ENCODE measurements at regions not wholly inside any gene's neighbourhood (a gene's known extent, or its start where the extent isn't known, plus 50 kb on each side); places are given as distances from the start of the nearest gene placed in this dataset.
"Not testable (repeated sequence)": the region's sequence is repeated elsewhere in the genome, so short reads cannot be mapped to it uniquely, and the experiment has no call there.

- ChIA-PET POLR2A (interaction anchor here (0.6 kb wide), 1 partner anchor 31 kb away, joined by 3 read pairs; no protein-coding TSS in a partner anchor), CTCF (ENCODE audit: unreplicated experiment) (interaction anchor here (0.7 kb wide), 1 partner anchor 178 kb away, joined by 3 read pairs; no protein-coding TSS in a partner anchor)
- Histone ChIP-seq H3K4me1 (ENCODE audit: insufficient read depth, low read length, poor library complexity, severe bottlenecking) (no peaks in the 10 kb centered on the region), H3K4me2 (ENCODE audit: low read length) (no peak overlapping the region), H3K9me2 (ENCODE audit: insufficient read depth, low read length) (no peaks in the 10 kb centered on the region), H3K79me2 (ENCODE audit: insufficient read depth, low read depth, low read length) (no peaks in the 10 kb centered on the region), H2AFZ (ENCODE audit: low read length) (no peak overlapping the region), H3K27ac (ENCODE audit: low read depth, low read length, poor library complexity, severe bottlenecking) (no peak overlapping the region), H4K20me1 (ENCODE audit: insufficient read depth, low read length) (no peaks in the 10 kb centered on the region), H3K9me3 (ENCODE audit: low read length) (no peaks in the 10 kb centered on the region), H3K4me3 (ENCODE audit: low read depth, low read length, poor library complexity, severe bottlenecking) (no peak overlapping the region), H3K36me3 (ENCODE audit: insufficient read depth, low read length) (no peaks in the 10 kb centered on the region)
- intact Hi-C loops (cut with micrococcal nuclease; ENCODE audit: unreplicated experiment): no loop called here
- no peak for DNase-seq (ENCODE audit: low spot score)
- TF ChIP-seq EZH2phosphoT487 (IDR thresholded peaks at IDR 0.05; ENCODE audit: borderline replicate concordance, low read depth, low read length) (no peak), CTCF (conservative IDR thresholded peaks at IDR 0.05; ENCODE audit: low read length) (no peak)
- no TSS peak for BruUV-seq (replicated peaks)
Measured at GRCh38 chr17:16888413-16889087, 83.4 kb downstream of the TNFRSF13B start.

- ChIA-PET CTCF (ENCODE audit: unreplicated experiment) (no interaction called here), POLR2A (no interaction called here)
- no peak overlapping the region for H3K27ac ChIP-seq (ENCODE audit: low read depth, low read length, poor library complexity, severe bottlenecking)
- H3K79me2 ChIP-seq (ENCODE audit: insufficient read depth, low read depth, low read length): no peaks in the 10 kb centered on the region
- H3K9me3 ChIP-seq (ENCODE audit: low read length): no peaks in the 10 kb centered on the region
- TF ChIP-seq EZH2phosphoT487 (IDR thresholded peaks at IDR 0.05; ENCODE audit: borderline replicate concordance, low read depth, low read length) (no peak), CTCF (conservative IDR thresholded peaks at IDR 0.05; ENCODE audit: low read length) (no peak)
- BruUV-seq (replicated peaks): no TSS peak
- DNase-seq (ENCODE audit: low spot score): no peak
- intact Hi-C loops (cut with micrococcal nuclease; ENCODE audit: unreplicated experiment): no loop called here
- no peaks in the 10 kb centered on the region for H4K20me1 ChIP-seq (ENCODE audit: insufficient read depth, low read length)
- no peak overlapping the region for H3K4me3 ChIP-seq (ENCODE audit: low read depth, low read length, poor library complexity, severe bottlenecking)
- no peaks in the 10 kb centered on the region for H3K9me2 ChIP-seq (ENCODE audit: insufficient read depth, low read length)
- no peaks in the 10 kb centered on the region for H3K36me3 ChIP-seq (ENCODE audit: insufficient read depth, low read length)
- H3K4me2 ChIP-seq (ENCODE audit: low read length): no peak overlapping the region
- H3K4me1 ChIP-seq (ENCODE audit: insufficient read depth, low read length, poor library complexity, severe bottlenecking): no peaks in the 10 kb centered on the region
- no peak overlapping the region for H2AFZ ChIP-seq (ENCODE audit: low read length)
Measured at GRCh38 chr17:16887523-16888095, 84.3 kb downstream of the TNFRSF13B start.

GRCh38 chr17:16886655-16887322 is 85.1 kb downstream of the TNFRSF13B start:
- H3K27ac ChIP-seq (ENCODE audit: low read depth, low read length, poor library complexity, severe bottlenecking): no peak overlapping the region
- H2AFZ ChIP-seq (ENCODE audit: low read length): no peak overlapping the region
- BruUV-seq (replicated peaks): no TSS peak
- H3K9me2 ChIP-seq (ENCODE audit: insufficient read depth, low read length): no peaks in the 10 kb centered on the region
- H3K79me2 ChIP-seq (ENCODE audit: insufficient read depth, low read depth, low read length): no peaks in the 10 kb centered on the region
- no peaks in the 10 kb centered on the region for H3K36me3 ChIP-seq (ENCODE audit: insufficient read depth, low read length)
- no peak overlapping the region for H3K4me3 ChIP-seq (ENCODE audit: low read depth, low read length, poor library complexity, severe bottlenecking)
- no peak for DNase-seq (ENCODE audit: low spot score)
- intact Hi-C loops (cut with micrococcal nuclease; ENCODE audit: unreplicated experiment): no loop called here
- POLR2A ChIA-PET: no interaction called here
- no peak overlapping the region for H3K4me2 ChIP-seq (ENCODE audit: low read length)
- no peak for TF ChIP-seq EZH2phosphoT487 (IDR thresholded peaks at IDR 0.05; ENCODE audit: borderline replicate concordance, low read depth, low read length)
- TF ChIP-seq CTCF (conservative IDR thresholded peaks at IDR 0.05; ENCODE audit: low read length): no peak
- CTCF ChIA-PET (ENCODE audit: unreplicated experiment): no interaction called here
- no peaks in the 10 kb centered on the region for H3K4me1 ChIP-seq (ENCODE audit: insufficient read depth, low read length, poor library complexity, severe bottlenecking)
- H4K20me1 ChIP-seq (ENCODE audit: insufficient read depth, low read length): no peaks in the 10 kb centered on the region
- no peaks in the 10 kb centered on the region for H3K9me3 ChIP-seq (ENCODE audit: low read length)

GRCh38 chr17:16885204-16885603 is 86.7 kb downstream of the TNFRSF13B start:
- H3K4me3 ChIP-seq (ENCODE audit: low read depth, low read length, poor library complexity, severe bottlenecking); DNase-seq (ENCODE audit: low spot score); BruUV-seq (replicated peaks); H3K4me1 ChIP-seq (ENCODE audit: insufficient read depth, low read length, poor library complexity, severe bottlenecking); H3K9me2 ChIP-seq (ENCODE audit: insufficient read depth, low read length); H3K4me2 ChIP-seq (ENCODE audit: low read length); H2AFZ ChIP-seq (ENCODE audit: low read length); H3K9me3 ChIP-seq (ENCODE audit: low read length); H4K20me1 ChIP-seq (ENCODE audit: insufficient read depth, low read length); intact Hi-C loops (cut with micrococcal nuclease; ENCODE audit: unreplicated experiment); H3K79me2 ChIP-seq (ENCODE audit: insufficient read depth, low read depth, low read length); H3K36me3 ChIP-seq (ENCODE audit: insufficient read depth, low read length); H3K27ac ChIP-seq (ENCODE audit: low read depth, low read length, poor library complexity, severe bottlenecking); CTCF ChIA-PET (ENCODE audit: unreplicated experiment): not testable (repeated sequence)
- POLR2A ChIA-PET: interaction anchor here (0.6 kb wide), 2 partner anchors 83 to 386 kb away, joined by 3 read pairs; no protein-coding TSS in a partner anchor
